Colonic mucosa (tissue), 4 donors: ENCODE measurements at regions not wholly inside any gene's neighbourhood (a gene's known extent, or its start where the extent isn't known, plus 50 kb on each side); places are given as distances from the start of the nearest gene placed in this dataset.

Experiments
- DNase-seq: peaks from one replicate; pipeline ENCODE4 v3.0.0-alpha.2; 2020
- H3K27ac ChIP-seq: fragments of 200-600 bp; one replicate; pipeline ENCODE4 v1.8.0; 2021
- H3K27me3 ChIP-seq: fragments of 200-600 bp; one replicate; pipeline ENCODE4 v1.8.0; 2021
- H3K36me3 ChIP-seq: fragments of 200-600 bp; one replicate; pipeline ENCODE4 v1.8.0; 2021
- H3K4me1 ChIP-seq: fragments of 200-600 bp; one replicate; pipeline ENCODE4 v1.8.0; 2021; ENCODE audit warnings: mild to moderate bottlenecking
- H3K4me3 ChIP-seq: fragments of 200-600 bp; one replicate; pipeline ENCODE4 v1.8.0; 2021
- H3K9ac ChIP-seq, 2 donors: one replicate each; pipeline ENCODE4 v1.7.0; 2013; ENCODE audit warnings: control low read depth in 2 of 2, low read depth in 2 of 2, low read length in 2 of 2
- H3K9me3 ChIP-seq: fragments of 200-600 bp; one replicate; pipeline ENCODE4 v1.8.0; 2021
- intact Hi-C: fragments of 100-400 bp; cut with DNase I; formaldehyde crosslinking; loops from one replicate; pipeline ENCODE4 v1.14.1; 2022
- TF ChIP-seq, protein P1 (sequence below): fragments of 200-600 bp; IDR thresholded peaks from one replicate; pipeline ENCODE4 v1.8.0; 2022; ENCODE audit warnings: antibody characterized with exemption, mild to moderate bottlenecking
- donor health status: healthy.
- donor health status: DM: no; HTN: no; CAD: no.
- donor health status: DM: no; HTN: no; CAD: no.

DNA sequence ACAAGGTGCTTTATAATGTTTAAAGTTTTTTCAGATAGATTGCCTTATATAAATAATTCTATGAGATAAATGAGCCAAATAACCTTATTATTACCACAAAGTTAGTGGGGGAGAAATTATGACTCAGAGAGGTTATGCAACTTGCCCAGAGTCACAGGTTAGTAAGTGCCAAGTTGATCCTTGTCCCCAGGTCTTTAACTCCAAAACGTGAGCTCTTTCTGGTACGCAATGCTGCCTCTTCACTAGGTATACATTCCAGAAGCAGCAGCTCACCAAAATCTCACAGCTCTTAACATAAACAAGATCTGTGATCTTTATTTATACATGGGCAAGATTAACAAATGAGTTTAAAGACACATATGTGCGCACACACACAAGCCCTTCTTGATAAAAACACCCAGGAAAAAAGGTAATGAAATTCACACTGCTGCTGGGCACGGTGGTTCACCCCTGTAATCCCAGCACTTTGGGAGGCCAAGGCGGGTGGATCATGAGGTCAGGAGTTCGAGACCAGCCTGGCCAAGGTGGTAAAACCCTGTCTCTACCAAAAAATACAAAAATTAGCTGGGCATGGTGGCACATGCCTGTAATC, 59.8 kb upstream of the NR2F2 start:
- H3K27me3 ChIP-seq = no peaks in the 10 kb centered on the region
- H3K36me3 ChIP-seq = no peaks in the 10 kb centered on the region
- DNase-seq = no peak
- no peak overlapping the region for H3K9ac ChIP-seq
- intact Hi-C loops = no loop called here
- no peaks in the 10 kb centered on the region for H3K4me1 ChIP-seq
- no peak overlapping the region for H3K27ac ChIP-seq
- no peak overlapping the region for H3K4me3 ChIP-seq
- TF ChIP-seq, protein P1, sequence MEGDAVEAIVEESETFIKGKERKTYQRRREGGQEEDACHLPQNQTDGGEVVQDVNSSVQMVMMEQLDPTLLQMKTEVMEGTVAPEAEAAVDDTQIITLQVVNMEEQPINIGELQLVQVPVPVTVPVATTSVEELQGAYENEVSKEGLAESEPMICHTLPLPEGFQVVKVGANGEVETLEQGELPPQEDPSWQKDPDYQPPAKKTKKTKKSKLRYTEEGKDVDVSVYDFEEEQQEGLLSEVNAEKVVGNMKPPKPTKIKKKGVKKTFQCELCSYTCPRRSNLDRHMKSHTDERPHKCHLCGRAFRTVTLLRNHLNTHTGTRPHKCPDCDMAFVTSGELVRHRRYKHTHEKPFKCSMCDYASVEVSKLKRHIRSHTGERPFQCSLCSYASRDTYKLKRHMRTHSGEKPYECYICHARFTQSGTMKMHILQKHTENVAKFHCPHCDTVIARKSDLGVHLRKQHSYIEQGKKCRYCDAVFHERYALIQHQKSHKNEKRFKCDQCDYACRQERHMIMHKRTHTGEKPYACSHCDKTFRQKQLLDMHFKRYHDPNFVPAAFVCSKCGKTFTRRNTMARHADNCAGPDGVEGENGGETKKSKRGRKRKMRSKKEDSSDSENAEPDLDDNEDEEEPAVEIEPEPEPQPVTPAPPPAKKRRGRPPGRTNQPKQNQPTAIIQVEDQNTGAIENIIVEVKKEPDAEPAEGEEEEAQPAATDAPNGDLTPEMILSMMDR = no peak
- H3K9me3 ChIP-seq = no peaks in the 10 kb centered on the region

DNA sequence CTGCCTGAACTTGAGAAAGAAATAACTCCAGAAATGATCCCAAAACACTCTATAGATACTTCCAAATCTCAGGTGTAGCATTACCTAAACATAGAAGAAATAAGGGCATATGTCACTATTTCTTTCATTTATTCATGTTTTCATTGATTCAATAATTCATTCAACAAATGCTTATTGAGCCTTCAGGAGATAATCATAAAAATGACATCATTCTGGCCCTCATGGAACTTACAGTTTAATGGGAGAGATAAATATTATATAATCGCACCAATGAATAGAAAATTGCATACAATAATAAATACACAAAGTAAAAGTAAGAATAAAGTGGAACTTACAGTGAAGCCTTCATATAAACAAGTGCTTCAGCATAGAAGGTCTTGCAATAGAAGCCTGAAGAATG, 58.1 kb upstream of the NR2F2 start:
- intact Hi-C loops = no loop called here
- H3K9ac ChIP-seq = no peak overlapping the region
- H3K36me3 ChIP-seq = no peaks in the 10 kb centered on the region
- TF ChIP-seq, protein P1 = no peak
- no peaks in the 10 kb centered on the region for H3K9me3 ChIP-seq
- H3K4me3 ChIP-seq = no peak overlapping the region
- no peak overlapping the region for H3K27ac ChIP-seq
- H3K4me1 ChIP-seq = no peaks in the 10 kb centered on the region
- DNase-seq = no peak
- H3K27me3 ChIP-seq = no peaks in the 10 kb centered on the region

DNA sequence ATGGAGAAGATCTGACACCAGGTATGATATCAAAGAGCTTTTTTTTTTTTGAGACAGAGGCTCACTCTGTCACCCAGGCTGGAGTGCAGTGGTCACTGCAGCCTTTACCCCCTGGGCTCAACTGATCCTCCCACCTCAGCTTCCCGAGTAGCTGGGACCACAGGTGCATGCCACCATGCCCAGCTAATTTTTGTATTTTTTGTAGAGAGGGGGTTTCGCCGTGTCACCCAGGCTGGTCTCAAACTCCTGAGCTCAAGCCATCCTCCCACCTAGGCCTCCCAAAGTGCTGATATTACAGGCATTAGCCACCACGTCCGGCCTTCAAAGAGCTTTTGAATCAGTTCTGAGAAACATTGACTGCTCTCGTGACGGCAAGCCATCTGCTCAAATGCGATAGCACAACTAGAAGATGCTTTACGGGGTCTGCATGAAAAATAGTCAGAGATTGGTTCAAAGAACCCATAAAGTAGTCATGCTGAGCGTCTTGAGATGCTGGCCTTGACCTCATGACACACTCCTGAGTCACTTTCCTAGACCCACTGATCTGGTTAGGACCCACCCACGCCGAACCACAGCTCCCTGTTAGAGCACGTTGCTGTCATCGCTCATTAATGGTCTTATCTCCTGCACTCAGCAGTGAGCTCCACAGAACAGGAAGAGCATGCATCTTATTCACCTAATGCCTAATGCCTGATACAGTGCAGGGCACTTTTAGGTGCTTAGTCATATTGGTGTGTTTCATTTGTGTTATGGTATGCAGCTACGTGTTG, 57.0 kb upstream of the NR2F2 start:
- Histone ChIP-seq H3K9me3 (no peaks in the 10 kb centered on the region), H3K27me3 (no peaks in the 10 kb centered on the region), H3K9ac (no peak overlapping the region), H3K4me1 (no peaks in the 10 kb centered on the region), H3K4me3 (no peak overlapping the region), H3K27ac (no peak overlapping the region), H3K36me3 (no peaks in the 10 kb centered on the region)
- DNase-seq = no peak
- intact Hi-C loops = no loop called here
- TF ChIP-seq, protein P1 = no peak

DNA sequence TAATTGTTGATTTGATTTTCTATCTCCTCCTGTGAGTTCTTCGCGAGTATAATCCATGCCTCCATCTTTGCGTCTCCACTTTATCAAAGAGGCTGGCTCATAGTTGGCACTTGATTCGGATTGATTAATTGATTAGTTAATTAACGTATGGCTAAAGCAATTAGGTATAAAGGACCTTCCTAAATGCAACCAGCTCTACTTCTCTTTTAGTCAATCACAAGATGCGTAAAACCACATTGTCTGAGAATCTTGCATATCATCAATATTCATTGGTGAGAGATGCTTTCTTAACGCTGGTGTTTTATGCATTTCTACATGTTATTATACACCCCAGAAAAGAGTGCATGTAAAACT, 56.4 kb upstream of the NR2F2 start:
- Histone ChIP-seq H3K27me3 (no peaks in the 10 kb centered on the region), H3K4me1 (no peaks in the 10 kb centered on the region), H3K27ac (no peak overlapping the region), H3K9ac (no peak overlapping the region), H3K4me3 (no peak overlapping the region), H3K36me3 (no peaks in the 10 kb centered on the region), H3K9me3 (no peaks in the 10 kb centered on the region)
- intact Hi-C loops = no loop called here
- TF ChIP-seq, protein P1 = no peak
- no peak for DNase-seq

DNA sequence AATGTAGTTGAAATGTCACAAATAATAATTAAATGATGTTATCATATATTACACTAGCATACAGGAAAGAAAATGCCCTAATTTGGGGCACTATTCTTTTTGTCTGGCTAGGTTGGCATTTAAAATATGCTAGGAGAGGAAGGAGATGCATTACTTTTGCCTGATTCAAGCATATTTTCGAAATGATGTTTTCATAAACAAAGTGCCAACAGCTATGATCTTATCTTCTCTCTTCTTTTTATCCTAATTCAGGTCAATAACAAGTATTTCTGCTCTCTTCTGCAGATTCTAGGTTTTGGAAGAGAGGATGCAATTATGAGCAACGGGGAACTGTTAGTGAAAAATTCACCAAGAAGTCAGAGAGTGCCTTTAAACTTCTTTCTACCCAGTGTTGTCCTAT, 55.8 kb upstream of the NR2F2 start:
- intact Hi-C loops = no loop called here

More for the DNA sequence above, 55.8 kb upstream of the NR2F2 start:
- no peak overlapping the region for H3K9ac ChIP-seq
- H3K4me1 ChIP-seq = no peaks in the 10 kb centered on the region
- no peaks in the 10 kb centered on the region for H3K27me3 ChIP-seq
- H3K9me3 ChIP-seq = no peaks in the 10 kb centered on the region
- no peak for DNase-seq
- no peaks in the 10 kb centered on the region for H3K36me3 ChIP-seq
- TF ChIP-seq, protein P1 = no peak
- no peak overlapping the region for H3K4me3 ChIP-seq
- no peak overlapping the region for H3K27ac ChIP-seq
